Astrocyte of the spinal cord (primary cell): ENCODE measurements at regions not wholly inside any gene's neighbourhood (a gene's known extent, or its start where the extent isn't known, plus 50 kb on each side); places are given as distances from the start of the nearest gene placed in this dataset.

Experiments used
- DNase-seq: peaks from one replicate; pipeline ENCODE4 v3.0.0; 2011; ENCODE audit warnings: low read depth, low spot score
- H3K4me3 ChIP-seq: 2 replicates; pipeline ENCODE4 v1.5.1; 2011; ENCODE audit warnings: low read depth, mild to moderate bottlenecking, low read length, moderate library complexity
- CTCF ChIP-seq: IDR thresholded peaks from 2 replicates; pipeline ENCODE4 v1.5.1; 2012; ENCODE audit warnings: low read depth, mild to moderate bottlenecking, low read length, inconsistent platforms
- in situ Hi-C: cut with HindIII; loops from 2 replicates; pipeline ENCODE4 v1.10.0; 2017; ENCODE audit warnings: low sequenced_read_pairs

- TF ChIP-seq CTCF = no peak
- H3K4me3 ChIP-seq = no peak overlapping the region
- in situ Hi-C loops = no loop called here
- DNase-seq = no peak
Observed at GRCh38 chr5:171703146-171703545, 82.5 kb upstream of the SMIM23 start.

GRCh38 chr5:171705036-171705435 lies 80.6 kb upstream of the SMIM23 start:
- no peak for TF ChIP-seq CTCF
- in situ Hi-C loops = no loop called here
- no peak overlapping the region for H3K4me3 ChIP-seq
- no peak for DNase-seq

- in situ Hi-C loops = no loop called here
- H3K4me3 ChIP-seq = no peak overlapping the region
- DNase-seq = no peak
- no peak for TF ChIP-seq CTCF
Observed at GRCh38 chr5:171705830-171706468, 79.7 kb upstream of the SMIM23 start.

- TF ChIP-seq CTCF = no peak
- DNase-seq = no peak
- in situ Hi-C loops = no loop called here
- H3K4me3 ChIP-seq = no peak overlapping the region
Observed at GRCh38 chr5:171706736-171707441, 78.7 kb upstream of the SMIM23 start.

- in situ Hi-C loops = no loop called here
- no peak for DNase-seq
- no peak overlapping the region for H3K4me3 ChIP-seq
Observed at GRCh38 chr5:171707442-171707792, 78.2 kb upstream of the SMIM23 start.

GRCh38 chr5:171709930-171710329 lies 75.7 kb upstream of the SMIM23 start:
- TF ChIP-seq CTCF = no peak
- DNase-seq = peak; percentile 5
- in situ Hi-C loops = no loop called here

More at GRCh38 chr5:171707442-171707792, 78.2 kb upstream of the SMIM23 start:
- no peak for TF ChIP-seq CTCF

More at GRCh38 chr5:171709930-171710329, 75.7 kb upstream of the SMIM23 start:
- H3K4me3 ChIP-seq = no peak overlapping the region
